Esophagus muscularis mucosa (tissue), 4 donors: ENCODE measurements at regions not wholly inside any gene's neighbourhood (a gene's known extent, or its start where the extent isn't known, plus 50 kb on each side); places are given as distances from the start of the nearest gene placed in this dataset.

Experiments used
- DNase-seq: peaks from one replicate; pipeline ENCODE4 v3.0.0-alpha.2; 2017; ENCODE audit errors: extremely low spot score
- H3K27ac ChIP-seq, 4 donors: fragments of 200-600 bp; sonication (generic); replicated peaks in 1 of 4; 1 replicate in 3 of 4; 2 replicates in 1 of 4; pipeline ENCODE4 v1.5.1; 2016 to 2019; ENCODE audit warnings: mild to moderate bottlenecking in 1 of 4
- H3K27me3 ChIP-seq, 4 donors: fragments of 200-600 bp; sonication (generic); one replicate each; pipeline versions ENCODE4 v1.5.1 to v1.6.0; 2016 to 2019
- H3K36me3 ChIP-seq, 4 donors: fragments of 200-600 bp; sonication (generic); one replicate each; pipeline ENCODE4 v1.5.1; 2016 to 2019
- H3K4me1 ChIP-seq, 4 donors: fragments of 200-600 bp; sonication (generic); one replicate each; pipeline ENCODE4 v1.5.1; 2016 to 2019
- H3K4me3 ChIP-seq, 4 donors: fragments of 200-600 bp; sonication (generic); 1 replicate in 2 of 4; 2 replicates in 2 of 4; pipeline ENCODE4 v1.5.1; 2016 to 2019; ENCODE audit warnings: mild to moderate bottlenecking in 4 of 4, moderate library complexity in 1 of 4
- H3K9me3 ChIP-seq, 4 donors: fragments of 200-600 bp; sonication (generic); 1 replicate in 3 of 4; 2 replicates in 1 of 4; pipeline ENCODE4 v1.5.1; 2016 to 2019
- EP300 ChIP-seq: sonication (generic); formaldehyde crosslinking; IDR thresholded peaks from one replicate; pipeline ENCODE4 v1.6.1; 2017; ENCODE audit warnings: antibody characterized with exemption
- POLR2A ChIP-seq: fragments of 450-650 bp; IDR thresholded peaks from one replicate; pipeline ENCODE4 v1.6.1; 2017; ENCODE audit warnings: antibody characterized with exemption, moderate library complexity, mild to moderate bottlenecking, low read depth
- POLR2AphosphoS5 ChIP-seq, 2 donors: sonication (generic); formaldehyde crosslinking; IDR thresholded peaks; one replicate each; pipeline ENCODE4 v1.6.1; 2017; ENCODE audit warnings: antibody characterized with exemption in 2 of 2
- WGBS: methylation state at CpG from one replicate; pipeline ENCODE4 v1.1.5; 2018; 5-methylcytosine and 5-hydroxymethylcytosine counted together
- intact Hi-C: fragments of 100-400 bp; cut with DNase I; formaldehyde crosslinking; loops from one replicate; pipeline ENCODE4 v1.15.1; 2023
- TF ChIP-seq, protein P1 (sequence below), 3 experiments: fragments of 200-600 bp in 2 of 3; fragments of 450-650 bp in 1 of 3; sonication (generic) in 2 of 3; IDR thresholded peaks; one replicate each; pipeline ENCODE4 v1.5.1; 2017 to 2019; ENCODE audit warnings: antibody characterized with exemption in 3 of 3, mild to moderate bottlenecking in 2 of 3, moderate library complexity in 1 of 3

DNA sequence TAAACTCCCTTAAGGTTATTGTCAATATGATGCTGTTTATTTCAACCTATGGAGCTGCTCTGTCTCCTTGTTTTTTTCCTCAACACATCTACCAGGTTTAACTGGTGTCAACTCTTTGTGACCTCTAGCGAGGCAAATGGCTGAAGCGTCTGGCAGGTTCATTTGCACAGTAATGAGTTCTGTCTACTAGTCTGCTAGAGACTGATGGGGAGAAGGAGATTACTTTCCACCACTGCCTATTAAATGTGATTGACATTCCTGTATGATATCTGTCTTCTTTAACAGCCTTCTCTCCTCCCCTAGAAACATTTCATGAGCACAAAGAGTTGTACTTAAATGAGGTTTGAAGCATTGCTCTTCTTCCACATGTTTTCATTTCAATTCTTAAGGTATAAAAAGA is 253.7 kb downstream of the SLC6A15 start:
- Histone ChIP-seq H3K36me3 (no peaks in the 10 kb centered on the region), H3K4me1 (no peaks in the 10 kb centered on the region), H3K4me3 (no peak overlapping the region), H3K9me3 (no peaks in the 10 kb centered on the region), H3K27ac (no peak overlapping the region), H3K27me3 (no peaks in the 10 kb centered on the region)
- intact Hi-C loops = no loop called here
- TF ChIP-seq POLR2AphosphoS5 (IDR thresholded peaks at IDR 0.05) (no peak), POLR2A (no peak), EP300 (no peak)
- TF ChIP-seq, protein P1, sequence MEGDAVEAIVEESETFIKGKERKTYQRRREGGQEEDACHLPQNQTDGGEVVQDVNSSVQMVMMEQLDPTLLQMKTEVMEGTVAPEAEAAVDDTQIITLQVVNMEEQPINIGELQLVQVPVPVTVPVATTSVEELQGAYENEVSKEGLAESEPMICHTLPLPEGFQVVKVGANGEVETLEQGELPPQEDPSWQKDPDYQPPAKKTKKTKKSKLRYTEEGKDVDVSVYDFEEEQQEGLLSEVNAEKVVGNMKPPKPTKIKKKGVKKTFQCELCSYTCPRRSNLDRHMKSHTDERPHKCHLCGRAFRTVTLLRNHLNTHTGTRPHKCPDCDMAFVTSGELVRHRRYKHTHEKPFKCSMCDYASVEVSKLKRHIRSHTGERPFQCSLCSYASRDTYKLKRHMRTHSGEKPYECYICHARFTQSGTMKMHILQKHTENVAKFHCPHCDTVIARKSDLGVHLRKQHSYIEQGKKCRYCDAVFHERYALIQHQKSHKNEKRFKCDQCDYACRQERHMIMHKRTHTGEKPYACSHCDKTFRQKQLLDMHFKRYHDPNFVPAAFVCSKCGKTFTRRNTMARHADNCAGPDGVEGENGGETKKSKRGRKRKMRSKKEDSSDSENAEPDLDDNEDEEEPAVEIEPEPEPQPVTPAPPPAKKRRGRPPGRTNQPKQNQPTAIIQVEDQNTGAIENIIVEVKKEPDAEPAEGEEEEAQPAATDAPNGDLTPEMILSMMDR (IDR thresholded peaks at IDR 0.05) = no peak
- WGBS = 87% methylated on average over 2 of the region's 2 CpGs
- DNase-seq = no peak

DNA sequence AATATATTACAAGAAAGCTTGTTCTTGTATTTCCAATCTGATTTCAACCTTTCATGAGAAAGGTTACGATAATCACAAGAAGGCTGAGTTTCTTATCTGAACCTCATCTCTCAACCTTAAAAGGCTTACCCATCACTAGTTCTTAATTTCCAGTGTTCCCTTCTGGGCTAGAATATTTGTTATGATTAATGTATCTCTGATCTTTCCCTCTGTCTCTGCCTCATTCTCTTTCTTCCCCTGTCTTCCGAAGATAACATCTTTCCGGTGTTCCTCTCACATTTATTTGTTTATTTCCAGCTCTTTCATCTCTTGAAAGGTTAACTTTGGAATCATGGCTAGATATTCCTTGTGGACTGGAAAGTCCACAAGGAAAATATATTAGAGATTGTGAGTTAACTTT is 255.9 kb downstream of the SLC6A15 start:
- no peaks in the 10 kb centered on the region for H3K4me1 ChIP-seq
- intact Hi-C loops = no loop called here
- H3K36me3 ChIP-seq = no peaks in the 10 kb centered on the region
- no peaks in the 10 kb centered on the region for H3K9me3 ChIP-seq
- no peak overlapping the region for H3K4me3 ChIP-seq
- no peak overlapping the region for H3K27ac ChIP-seq
- no peaks in the 10 kb centered on the region for H3K27me3 ChIP-seq
- no peak for DNase-seq
- TF ChIP-seq EP300 (no peak), POLR2AphosphoS5 (IDR thresholded peaks at IDR 0.05) (no peak)
- TF ChIP-seq, protein P1 (IDR thresholded peaks at IDR 0.05) = no peak
- 45% methylated on average over 3 of the region's 3 CpGs for WGBS

DNA sequence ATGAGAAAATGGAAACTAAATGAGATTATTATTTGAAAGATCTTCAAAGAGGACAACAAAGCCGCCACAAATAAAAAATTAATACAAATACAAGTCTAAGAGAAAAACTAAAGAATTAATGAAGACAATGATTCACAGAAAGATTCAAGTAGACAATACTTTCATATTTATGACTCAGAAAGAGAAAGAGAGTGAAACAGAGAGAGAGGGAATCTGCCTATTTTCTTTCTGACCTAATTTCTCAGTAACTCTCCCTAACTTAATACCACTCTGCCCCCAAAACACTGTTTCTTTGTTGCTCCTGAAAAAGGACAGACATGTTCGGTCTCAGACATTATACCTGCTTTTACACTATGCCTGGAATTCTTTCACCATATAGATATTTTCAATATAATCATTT is 259.1 kb downstream of the SLC6A15 start:
- WGBS = 86% methylated on average over 2 of the region's 2 CpGs
- H3K36me3 ChIP-seq = no peaks in the 10 kb centered on the region
- intact Hi-C loops = no loop called here

DNA sequence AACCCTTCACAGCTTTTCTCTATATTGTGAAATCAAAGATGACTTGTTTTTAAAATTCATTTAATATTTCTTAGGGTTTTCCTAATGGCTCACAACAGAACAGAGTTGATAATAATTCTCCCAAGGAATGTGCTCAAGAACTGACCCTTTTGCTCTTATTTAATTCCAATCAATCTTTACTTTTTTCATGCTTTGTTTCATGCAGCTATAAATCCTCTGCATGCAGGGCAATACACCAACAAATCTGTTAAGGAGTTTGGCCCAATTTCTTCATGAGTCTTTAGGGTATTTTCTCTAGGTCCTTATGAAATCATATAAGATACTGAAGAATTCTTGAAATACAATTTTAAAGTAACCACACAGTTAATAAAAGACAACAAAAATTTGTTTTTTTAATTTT is 264.2 kb downstream of the SLC6A15 start:
- no peaks in the 10 kb centered on the region for H3K9me3 ChIP-seq
- no peaks in the 10 kb centered on the region for H3K36me3 ChIP-seq
- DNase-seq = no peak
- TF ChIP-seq POLR2A = no peak
- H3K27ac ChIP-seq = no peak overlapping the region
- H3K4me3 ChIP-seq = no peak overlapping the region
- H3K4me1 ChIP-seq = no peaks in the 10 kb centered on the region
- intact Hi-C loops = no loop called here
- no peaks in the 10 kb centered on the region for H3K27me3 ChIP-seq

More for the DNA sequence above, 259.1 kb downstream of the SLC6A15 start:
- Histone ChIP-seq H3K4me3 (no peak overlapping the region), H3K4me1 (no peaks in the 10 kb centered on the region), H3K27me3 (no peaks in the 10 kb centered on the region), H3K27ac (no peak overlapping the region), H3K9me3 (no peaks in the 10 kb centered on the region)
- DNase-seq = no peak
- TF ChIP-seq POLR2AphosphoS5 (IDR thresholded peaks at IDR 0.05) = no peak
- TF ChIP-seq, protein P1 (IDR thresholded peaks at IDR 0.05) = no peak
- no peak for TF ChIP-seq POLR2A
- no peak for TF ChIP-seq EP300

DNA sequence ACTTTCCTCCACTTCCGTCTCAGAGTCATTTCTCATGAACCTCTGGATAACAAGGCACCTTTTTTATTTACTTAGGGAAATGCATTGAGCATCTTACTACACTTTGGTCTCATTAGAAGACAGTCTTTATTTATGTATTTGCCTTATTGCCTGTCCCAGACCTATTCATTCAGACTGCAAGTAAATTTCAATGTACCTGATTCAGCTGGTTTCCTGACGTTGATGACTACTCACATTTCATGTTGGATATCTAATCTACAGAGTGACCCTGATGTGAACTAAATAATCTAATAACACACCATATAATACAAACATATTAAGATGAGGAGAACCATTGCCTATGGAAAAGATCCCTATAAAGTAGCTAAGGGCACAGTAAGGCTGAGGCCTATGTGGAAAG is 267.7 kb downstream of the SLC6A15 start:
- H3K36me3 ChIP-seq = no peaks in the 10 kb centered on the region
- no peak for DNase-seq
- H3K4me1 ChIP-seq = no peaks in the 10 kb centered on the region
- no peaks in the 10 kb centered on the region for H3K27me3 ChIP-seq
- WGBS = 80% methylated on average over 2 of the region's 2 CpGs
- TF ChIP-seq, protein P1 (IDR thresholded peaks at IDR 0.05) = no peak
- no peak for TF ChIP-seq EP300
- no peak for TF ChIP-seq POLR2A
- TF ChIP-seq POLR2AphosphoS5 (IDR thresholded peaks at IDR 0.05) = no peak
- H3K27ac ChIP-seq = no peak overlapping the region
- H3K4me3 ChIP-seq = no peak overlapping the region
- H3K9me3 ChIP-seq = no peaks in the 10 kb centered on the region
- intact Hi-C loops = no loop called here
